Sigmoid colon (tissue), 4 donors: ENCODE measurements at regions not wholly inside any gene's neighbourhood (a gene's known extent, or its start where the extent isn't known, plus 50 kb on each side); places are given as distances from the start of the nearest gene placed in this dataset.

Source experiments
- CTCF ChIP-seq, 4 experiments: fragments of 450-650 bp in 3 of 4; fragments of 200-600 bp in 1 of 4; IDR thresholded peaks; one replicate each; pipeline ENCODE4 v1.5.1; 2016 to 2019; ENCODE audit warnings: antibody characterized with exemption in 4 of 4, mild to moderate bottlenecking in 3 of 4, moderate library complexity in 2 of 4
- POLR2A ChIP-seq, 2 donors: fragments of 450-650 bp; IDR thresholded peaks; one replicate each; pipeline ENCODE4 v1.6.1; 2016; ENCODE audit warnings: antibody characterized with exemption in 2 of 2, mild to moderate bottlenecking in 2 of 2, moderate library complexity in 2 of 2
- POLR2AphosphoS5 ChIP-seq, 4 donors: sonication (generic); formaldehyde crosslinking; IDR thresholded peaks; one replicate each; pipeline ENCODE4 v1.6.1; 2017; ENCODE audit warnings: antibody characterized with exemption in 4 of 4

GRCh38 chr11:128181984-128182383 is 405.4 kb downstream of the ETS1 start:
- no peak for TF ChIP-seq CTCF (IDR thresholded peaks at IDR 0.05)
- TF ChIP-seq POLR2A (IDR thresholded peaks at IDR 0.05), result no peak
- no peak for TF ChIP-seq POLR2AphosphoS5 (IDR thresholded peaks at IDR 0.05)
